ENCODE measurements at regions not wholly inside any gene's neighbourhood (a gene's known extent, or its start where the extent isn't known, plus 50 kb on each side); places are given as distances from the start of the nearest gene placed in this dataset.

DNA sequence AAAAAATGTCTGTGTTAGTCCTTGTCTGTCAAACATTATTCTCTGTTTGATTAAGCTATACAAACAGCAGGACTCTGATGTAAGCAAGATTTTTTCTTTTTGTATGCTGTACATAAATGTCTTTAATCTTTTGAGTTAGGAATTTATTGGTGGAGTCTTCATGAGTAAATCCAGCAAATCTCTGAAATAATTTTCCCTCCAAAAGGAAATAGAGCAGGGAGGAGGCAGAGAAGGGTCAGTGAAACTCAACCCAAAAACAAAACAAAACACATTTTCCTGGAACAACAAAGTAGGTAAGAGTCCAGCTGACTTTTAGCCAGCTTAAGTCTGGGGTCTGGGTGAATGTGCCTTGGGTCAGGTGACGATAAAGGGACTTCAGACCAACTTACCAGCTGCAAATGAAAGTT is 113.7 kb downstream of the FOXA2 start:
- TF ChIP-seq, protein P1, sequence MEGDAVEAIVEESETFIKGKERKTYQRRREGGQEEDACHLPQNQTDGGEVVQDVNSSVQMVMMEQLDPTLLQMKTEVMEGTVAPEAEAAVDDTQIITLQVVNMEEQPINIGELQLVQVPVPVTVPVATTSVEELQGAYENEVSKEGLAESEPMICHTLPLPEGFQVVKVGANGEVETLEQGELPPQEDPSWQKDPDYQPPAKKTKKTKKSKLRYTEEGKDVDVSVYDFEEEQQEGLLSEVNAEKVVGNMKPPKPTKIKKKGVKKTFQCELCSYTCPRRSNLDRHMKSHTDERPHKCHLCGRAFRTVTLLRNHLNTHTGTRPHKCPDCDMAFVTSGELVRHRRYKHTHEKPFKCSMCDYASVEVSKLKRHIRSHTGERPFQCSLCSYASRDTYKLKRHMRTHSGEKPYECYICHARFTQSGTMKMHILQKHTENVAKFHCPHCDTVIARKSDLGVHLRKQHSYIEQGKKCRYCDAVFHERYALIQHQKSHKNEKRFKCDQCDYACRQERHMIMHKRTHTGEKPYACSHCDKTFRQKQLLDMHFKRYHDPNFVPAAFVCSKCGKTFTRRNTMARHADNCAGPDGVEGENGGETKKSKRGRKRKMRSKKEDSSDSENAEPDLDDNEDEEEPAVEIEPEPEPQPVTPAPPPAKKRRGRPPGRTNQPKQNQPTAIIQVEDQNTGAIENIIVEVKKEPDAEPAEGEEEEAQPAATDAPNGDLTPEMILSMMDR (IDR thresholded peaks at IDR 0.05): no peak
- TF ChIP-seq POLR2A (IDR thresholded peaks at IDR 0.05): no peak
